WTC11 (cell line): ENCODE measurements at regions not wholly inside any gene's neighbourhood (a gene's known extent, or its start where the extent isn't known, plus 50 kb on each side); places are given as distances from the start of the nearest gene placed in this dataset.

Experiments
- CTCF ChIP-seq: fragments of 200-600 bp; IDR thresholded peaks from 2 replicates; pipeline ENCODE4 v1.8.0; 2022; ENCODE audit warnings: antibody characterized with exemption
- IRF1 ChIP-seq: sonication (generic); formaldehyde crosslinking; IDR thresholded peaks from 2 replicates; pipeline ENCODE4 v1.8.0; 2023; ENCODE audit warnings: missing genetic modification reagents
- TP53 ChIP-seq: sonication (generic); formaldehyde crosslinking; IDR thresholded peaks from 2 replicates; pipeline ENCODE4 v1.8.1; 2023; ENCODE audit warnings: mild to moderate bottlenecking, missing genetic modification reagents
- TF ChIP-seq, protein P1 (sequence below): sonication (generic); formaldehyde crosslinking; IDR thresholded peaks from 2 replicates; pipeline ENCODE4 v1.8.1; 2023; ENCODE audit warnings: mild to moderate bottlenecking, missing genetic modification reagents, moderate library complexity

DNA sequence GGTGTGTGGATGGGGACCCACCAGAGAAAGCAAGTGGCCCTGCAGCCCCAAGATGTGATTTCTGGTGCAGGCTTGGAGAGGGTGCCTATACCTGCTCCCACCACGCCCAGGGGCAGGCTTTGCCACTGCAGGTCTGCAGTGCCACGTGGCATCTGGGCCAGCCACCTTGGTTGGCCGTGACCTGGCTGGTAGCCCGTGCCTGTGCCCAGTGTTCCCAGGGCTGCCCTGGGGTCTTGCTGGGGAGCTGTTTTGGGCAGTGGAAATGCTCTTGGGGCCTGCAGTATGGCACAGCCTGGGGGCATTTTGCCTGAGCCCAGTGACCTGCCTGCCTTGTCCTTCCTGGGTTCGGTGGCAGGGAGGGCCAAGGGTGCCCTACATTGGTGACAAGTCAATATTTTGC, 203.4 kb downstream of the UBE3A start:
- no peak for TF ChIP-seq TP53 (CRISPR knock-in tag)
- no peak for TF ChIP-seq IRF1
- TF ChIP-seq, protein P1, sequence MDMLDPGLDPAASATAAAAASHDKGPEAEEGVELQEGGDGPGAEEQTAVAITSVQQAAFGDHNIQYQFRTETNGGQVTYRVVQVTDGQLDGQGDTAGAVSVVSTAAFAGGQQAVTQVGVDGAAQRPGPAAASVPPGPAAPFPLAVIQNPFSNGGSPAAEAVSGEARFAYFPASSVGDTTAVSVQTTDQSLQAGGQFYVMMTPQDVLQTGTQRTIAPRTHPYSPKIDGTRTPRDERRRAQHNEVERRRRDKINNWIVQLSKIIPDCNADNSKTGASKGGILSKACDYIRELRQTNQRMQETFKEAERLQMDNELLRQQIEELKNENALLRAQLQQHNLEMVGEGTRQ (CRISPR knock-in tag): no peak
- TF ChIP-seq CTCF: no peak
